ENCODE measurements at regions not wholly inside any gene's neighbourhood (a gene's known extent, or its start where the extent isn't known, plus 50 kb on each side); places are given as distances from the start of the nearest gene placed in this dataset.

- Histone ChIP-seq H3K9ac (ENCODE audit: low read depth in 1 of 2, low read length in 2 of 2) (no peak overlapping the region), H3K9me3 (ENCODE audit: control insufficient read depth in 2 of 2, low read length in 2 of 2) (no peaks in the 10 kb centered on the region), H3K4me1 (ENCODE audit: control insufficient read depth in 2 of 2, insufficient read depth in 2 of 2, low read length in 2 of 2) (no peaks in the 10 kb centered on the region), H3K4me3 (ENCODE audit: low read length in 2 of 2) (no peak overlapping the region), H3K27ac (ENCODE audit: low read depth in 2 of 2, low read length in 2 of 2) (no peak overlapping the region), H3K36me3 (ENCODE audit: control insufficient read depth in 2 of 2, insufficient read depth in 2 of 2, low read length in 2 of 2) (no peaks in the 10 kb centered on the region), H3K27me3 (ENCODE audit: control insufficient read depth in 2 of 2, insufficient read depth in 2 of 2, low read length in 2 of 2) (no peaks in the 10 kb centered on the region)
Observed at GRCh38 chr15:47990821-47991220, 130.0 kb upstream of the SLC24A5 start.

DNA sequence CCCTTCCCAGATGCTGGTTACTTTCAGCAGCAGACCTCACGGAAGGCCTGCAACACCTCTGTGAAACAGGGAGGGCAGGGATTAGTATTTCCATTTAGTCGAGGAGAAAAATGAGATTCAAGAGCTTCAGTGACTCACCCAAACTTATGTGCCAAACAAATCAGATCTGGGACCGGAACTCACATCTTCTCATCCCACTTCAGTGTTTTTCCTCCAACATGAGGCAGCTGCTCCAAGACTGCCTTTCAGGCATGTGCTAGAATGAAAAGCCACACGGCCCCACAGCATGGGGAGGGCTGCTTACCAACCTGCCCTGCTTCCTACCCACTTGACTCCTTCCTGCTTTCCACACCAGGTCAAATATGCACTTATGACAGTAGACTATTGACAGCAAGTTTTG lies 129.4 kb upstream of the SLC24A5 start:
- Histone ChIP-seq H3K4me1 (ENCODE audit: control insufficient read depth in 2 of 2, insufficient read depth in 2 of 2, low read length in 2 of 2) (no peaks in the 10 kb centered on the region), H3K9me3 (ENCODE audit: control insufficient read depth in 2 of 2, low read length in 2 of 2) (no peaks in the 10 kb centered on the region), H3K27me3 (ENCODE audit: control insufficient read depth in 2 of 2, insufficient read depth in 2 of 2, low read length in 2 of 2) (no peaks in the 10 kb centered on the region), H3K36me3 (ENCODE audit: control insufficient read depth in 2 of 2, insufficient read depth in 2 of 2, low read length in 2 of 2) (no peaks in the 10 kb centered on the region), H3K9ac (ENCODE audit: low read depth in 1 of 2, low read length in 2 of 2) (no peak overlapping the region), H3K27ac (ENCODE audit: low read depth in 2 of 2, low read length in 2 of 2) (no peak overlapping the region), H3K4me3 (ENCODE audit: low read length in 2 of 2) (no peak overlapping the region)

DNA sequence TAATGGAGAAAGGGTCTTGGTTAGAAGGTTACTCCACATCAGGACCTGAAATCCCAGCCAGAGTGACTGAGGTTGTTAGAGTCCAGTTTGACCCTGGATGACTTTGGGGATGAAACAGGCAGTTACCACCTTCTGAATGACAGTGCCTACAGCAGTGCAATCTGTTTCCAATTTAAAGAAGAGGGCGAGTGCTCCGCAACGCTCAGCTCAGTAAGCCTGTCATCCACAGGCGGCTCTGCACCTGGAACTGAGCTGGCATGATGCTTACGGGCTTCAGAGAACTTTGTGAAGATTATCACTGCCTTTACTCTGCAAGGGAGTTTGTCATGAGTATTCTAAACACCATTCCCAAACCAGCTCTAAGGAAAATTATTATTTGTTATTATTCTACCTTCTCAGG lies 127.7 kb upstream of the SLC24A5 start:
- Histone ChIP-seq H3K9me3 (ENCODE audit: control insufficient read depth in 2 of 2, low read length in 2 of 2) (no peaks in the 10 kb centered on the region), H3K4me1 (ENCODE audit: control insufficient read depth in 2 of 2, insufficient read depth in 2 of 2, low read length in 2 of 2) (peaks cover 2 to 7% of the 10 kb centered on the region in 2 donors), H3K36me3 (ENCODE audit: control insufficient read depth in 2 of 2, insufficient read depth in 2 of 2, low read length in 2 of 2) (no peaks in the 10 kb centered on the region), H3K9ac (ENCODE audit: low read depth in 1 of 2, low read length in 2 of 2) (no peak overlapping the region), H3K27ac (ENCODE audit: low read depth in 2 of 2, low read length in 2 of 2) (no peak overlapping the region), H3K4me3 (ENCODE audit: low read length in 2 of 2) (no peak overlapping the region), H3K27me3 (ENCODE audit: control insufficient read depth in 2 of 2, insufficient read depth in 2 of 2, low read length in 2 of 2) (no peaks in the 10 kb centered on the region)

- Histone ChIP-seq H3K9ac (ENCODE audit: low read depth in 1 of 2, low read length in 2 of 2) (no peak overlapping the region), H3K4me1 (ENCODE audit: control insufficient read depth in 2 of 2, insufficient read depth in 2 of 2, low read length in 2 of 2) (peaks cover 2 to 7% of the 10 kb centered on the region in 2 donors), H3K36me3 (ENCODE audit: control insufficient read depth in 2 of 2, insufficient read depth in 2 of 2, low read length in 2 of 2) (no peaks in the 10 kb centered on the region), H3K27me3 (ENCODE audit: control insufficient read depth in 2 of 2, insufficient read depth in 2 of 2, low read length in 2 of 2) (no peaks in the 10 kb centered on the region), H3K4me3 (ENCODE audit: low read length in 2 of 2) (no peak overlapping the region), H3K27ac (ENCODE audit: low read depth in 2 of 2, low read length in 2 of 2) (no peak overlapping the region), H3K9me3 (ENCODE audit: control insufficient read depth in 2 of 2, low read length in 2 of 2) (no peaks in the 10 kb centered on the region)
Observed at GRCh38 chr15:47997195-47998080, 123.4 kb upstream of the SLC24A5 start.

- Histone ChIP-seq H3K4me1 (ENCODE audit: control insufficient read depth in 2 of 2, insufficient read depth in 2 of 2, low read length in 2 of 2) (peaks cover 2 to 7% of the 10 kb centered on the region in 2 donors), H3K4me3 (ENCODE audit: low read length in 2 of 2) (no peak overlapping the region), H3K36me3 (ENCODE audit: control insufficient read depth in 2 of 2, insufficient read depth in 2 of 2, low read length in 2 of 2) (no peaks in the 10 kb centered on the region), H3K27me3 (ENCODE audit: control insufficient read depth in 2 of 2, insufficient read depth in 2 of 2, low read length in 2 of 2) (no peaks in the 10 kb centered on the region), H3K9me3 (ENCODE audit: control insufficient read depth in 2 of 2, low read length in 2 of 2) (no peaks in the 10 kb centered on the region), H3K9ac (ENCODE audit: low read depth in 1 of 2, low read length in 2 of 2) (no peak overlapping the region), H3K27ac (ENCODE audit: low read depth in 2 of 2, low read length in 2 of 2) (no peak overlapping the region)
Observed at GRCh38 chr15:47998619-47999019, 122.2 kb upstream of the SLC24A5 start.

GRCh38 chr15:48001393-48002039 lies 119.3 kb upstream of the SLC24A5 start:
- H3K9me3 ChIP-seq (ENCODE audit: control insufficient read depth in 2 of 2, low read length in 2 of 2), result no peaks in the 10 kb centered on the region
- H3K36me3 ChIP-seq (ENCODE audit: control insufficient read depth in 2 of 2, insufficient read depth in 2 of 2, low read length in 2 of 2), result no peaks in the 10 kb centered on the region
- no peak overlapping the region for H3K27ac ChIP-seq (ENCODE audit: low read depth in 2 of 2, low read length in 2 of 2)
- H3K4me3 ChIP-seq (ENCODE audit: low read length in 2 of 2), result no peak overlapping the region
- no peaks in the 10 kb centered on the region for H3K27me3 ChIP-seq (ENCODE audit: control insufficient read depth in 2 of 2, insufficient read depth in 2 of 2, low read length in 2 of 2)
- H3K4me1 ChIP-seq (ENCODE audit: control insufficient read depth in 2 of 2, insufficient read depth in 2 of 2, low read length in 2 of 2), result peaks cover 2 to 7% of the 10 kb centered on the region in 2 donors
- H3K9ac ChIP-seq (ENCODE audit: low read depth in 1 of 2, low read length in 2 of 2), result no peak overlapping the region

DNA sequence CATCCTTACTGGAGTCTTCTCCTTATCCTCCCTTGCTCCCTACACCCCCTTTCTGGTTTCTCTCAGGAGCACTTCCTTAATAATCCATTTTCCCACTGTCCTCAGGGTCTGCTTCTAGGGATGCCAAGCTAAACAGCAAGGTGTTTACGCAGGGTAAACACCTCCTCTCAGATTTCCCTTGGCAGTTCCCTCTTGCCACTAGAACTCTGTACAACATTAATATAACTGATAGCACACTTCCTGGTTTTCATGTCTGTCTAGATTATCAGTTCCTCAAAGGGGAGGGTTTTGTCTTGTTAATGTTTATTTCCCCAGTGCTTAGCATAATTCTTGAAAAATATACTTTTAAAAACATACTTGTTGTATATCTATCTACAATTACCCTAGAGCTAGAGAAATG lies 118.0 kb upstream of the SLC24A5 start:
- no peaks in the 10 kb centered on the region for H3K4me1 ChIP-seq (ENCODE audit: control insufficient read depth in 2 of 2, insufficient read depth in 2 of 2, low read length in 2 of 2)
- no peak overlapping the region for H3K4me3 ChIP-seq (ENCODE audit: low read length in 2 of 2)
- no peaks in the 10 kb centered on the region for H3K9me3 ChIP-seq (ENCODE audit: control insufficient read depth in 2 of 2, low read length in 2 of 2)
- H3K27ac ChIP-seq (ENCODE audit: low read depth in 2 of 2, low read length in 2 of 2), result no peak overlapping the region
- no peak overlapping the region for H3K9ac ChIP-seq (ENCODE audit: low read depth in 1 of 2, low read length in 2 of 2)
- no peaks in the 10 kb centered on the region for H3K36me3 ChIP-seq (ENCODE audit: control insufficient read depth in 2 of 2, insufficient read depth in 2 of 2, low read length in 2 of 2)
- H3K27me3 ChIP-seq (ENCODE audit: control insufficient read depth in 2 of 2, insufficient read depth in 2 of 2, low read length in 2 of 2), result no peaks in the 10 kb centered on the region

- H3K36me3 ChIP-seq (ENCODE audit: control insufficient read depth in 2 of 2, insufficient read depth in 2 of 2, low read length in 2 of 2), result no peaks in the 10 kb centered on the region
- no peak overlapping the region for H3K27ac ChIP-seq (ENCODE audit: low read depth in 2 of 2, low read length in 2 of 2)
- H3K4me3 ChIP-seq (ENCODE audit: low read length in 2 of 2), result no peak overlapping the region
- H3K4me1 ChIP-seq (ENCODE audit: control insufficient read depth in 2 of 2, insufficient read depth in 2 of 2, low read length in 2 of 2), result no peaks in the 10 kb centered on the region
- no peaks in the 10 kb centered on the region for H3K9me3 ChIP-seq (ENCODE audit: control insufficient read depth in 2 of 2, low read length in 2 of 2)
- H3K27me3 ChIP-seq (ENCODE audit: control insufficient read depth in 2 of 2, insufficient read depth in 2 of 2, low read length in 2 of 2), result no peaks in the 10 kb centered on the region
- H3K9ac ChIP-seq (ENCODE audit: low read depth in 1 of 2, low read length in 2 of 2), result no peak overlapping the region
Observed at GRCh38 chr15:48003441-48003840, 117.3 kb upstream of the SLC24A5 start.

DNA sequence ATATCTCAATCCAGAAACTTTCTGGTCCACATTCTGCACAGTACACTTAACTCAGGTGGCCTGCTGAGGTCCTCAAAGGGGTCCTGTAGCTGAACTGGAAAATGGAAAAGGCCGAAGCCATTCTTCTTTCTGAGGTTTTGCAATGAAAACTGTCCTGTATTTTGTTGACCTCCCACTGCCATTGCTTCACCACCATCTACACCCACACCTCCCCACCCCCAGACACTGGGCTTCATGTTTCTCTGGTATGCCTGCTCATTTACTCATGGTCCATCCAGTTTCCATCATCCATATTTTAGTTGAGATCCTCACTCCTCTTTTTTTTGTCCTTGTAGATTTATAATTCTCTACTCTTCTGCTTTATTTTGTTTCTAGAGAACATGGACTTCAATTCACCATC lies 115.7 kb upstream of the SLC24A5 start:
- no peaks in the 10 kb centered on the region for H3K4me1 ChIP-seq (ENCODE audit: control insufficient read depth in 2 of 2, insufficient read depth in 2 of 2, low read length in 2 of 2)
- H3K36me3 ChIP-seq (ENCODE audit: control insufficient read depth in 2 of 2, insufficient read depth in 2 of 2, low read length in 2 of 2), result no peaks in the 10 kb centered on the region
- H3K27me3 ChIP-seq (ENCODE audit: control insufficient read depth in 2 of 2, insufficient read depth in 2 of 2, low read length in 2 of 2), result no peaks in the 10 kb centered on the region
- H3K9ac ChIP-seq (ENCODE audit: low read depth in 1 of 2, low read length in 2 of 2), result no peak overlapping the region
- H3K9me3 ChIP-seq (ENCODE audit: control insufficient read depth in 2 of 2, low read length in 2 of 2), result no peaks in the 10 kb centered on the region
- no peak overlapping the region for H3K4me3 ChIP-seq (ENCODE audit: low read length in 2 of 2)
- H3K27ac ChIP-seq (ENCODE audit: low read depth in 2 of 2, low read length in 2 of 2), result no peak overlapping the region

GRCh38 chr15:48006031-48006511 lies 114.7 kb upstream of the SLC24A5 start:
- Histone ChIP-seq H3K9ac (ENCODE audit: low read depth in 1 of 2, low read length in 2 of 2) (no peak overlapping the region), H3K4me1 (ENCODE audit: control insufficient read depth in 2 of 2, insufficient read depth in 2 of 2, low read length in 2 of 2) (no peaks in the 10 kb centered on the region), H3K4me3 (ENCODE audit: low read length in 2 of 2) (no peak overlapping the region), H3K9me3 (ENCODE audit: control insufficient read depth in 2 of 2, low read length in 2 of 2) (no peaks in the 10 kb centered on the region), H3K36me3 (ENCODE audit: control insufficient read depth in 2 of 2, insufficient read depth in 2 of 2, low read length in 2 of 2) (no peaks in the 10 kb centered on the region), H3K27ac (ENCODE audit: low read depth in 2 of 2, low read length in 2 of 2) (no peak overlapping the region), H3K27me3 (ENCODE audit: control insufficient read depth in 2 of 2, insufficient read depth in 2 of 2, low read length in 2 of 2) (peaks cover 0 to 4% of the 10 kb centered on the region in 2 donors)
